ENCODE measurements at regions not wholly inside any gene's neighbourhood (a gene's known extent, or its start where the extent isn't known, plus 50 kb on each side); places are given as distances from the start of the nearest gene placed in this dataset.

- H3K9me3 ChIP-seq, result no peaks in the 10 kb centered on the region
- in situ Hi-C loops (cut with MboI; ENCODE audit: low sequenced_read_pairs), result no loop called here
- no peaks in the 10 kb centered on the region for H3K27me3 ChIP-seq (ENCODE audit: low read depth)
- no peak overlapping the region for H3K4me3 ChIP-seq
- H3K4me1 ChIP-seq, result no peaks in the 10 kb centered on the region
- no peak for DNase-seq (ENCODE audit: low spot score in 2 of 2)
- no peaks in the 10 kb centered on the region for H3K36me3 ChIP-seq (replicated peaks)
Observed at GRCh38 chr14:22152161-22152870, 436.7 kb downstream of the DAD1 start.

- in situ Hi-C loops (cut with MboI; ENCODE audit: low sequenced_read_pairs), result no loop called here
- DNase-seq (ENCODE audit: low spot score in 2 of 2), result no peak
Observed at GRCh38 chr14:22151121-22151520, 437.9 kb downstream of the DAD1 start.

GRCh38 chr14:22149058-22149457, 440.0 kb downstream of the DAD1 start:
- Histone ChIP-seq H3K4me3 (no peak overlapping the region), H3K36me3 (replicated peaks) (no peaks in the 10 kb centered on the region), H3K9me3 (no peaks in the 10 kb centered on the region), H3K4me1 (no peaks in the 10 kb centered on the region), H3K27me3 (ENCODE audit: low read depth) (no peaks in the 10 kb centered on the region)
- DNase-seq (ENCODE audit: low spot score in 2 of 2), result no peak
- in situ Hi-C loops (cut with MboI; ENCODE audit: low sequenced_read_pairs), result no loop called here

More at GRCh38 chr14:22151121-22151520, 437.9 kb downstream of the DAD1 start:
- H3K4me1 ChIP-seq, result no peaks in the 10 kb centered on the region
- H3K36me3 ChIP-seq (replicated peaks), result no peaks in the 10 kb centered on the region
- no peak overlapping the region for H3K4me3 ChIP-seq
- H3K27me3 ChIP-seq (ENCODE audit: low read depth), result no peaks in the 10 kb centered on the region
- no peaks in the 10 kb centered on the region for H3K9me3 ChIP-seq

- DNase-seq (ENCODE audit: low spot score in 2 of 2), result no peak
- Histone ChIP-seq H3K36me3 (replicated peaks) (no peaks in the 10 kb centered on the region), H3K4me3 (no peak overlapping the region), H3K9me3 (no peaks in the 10 kb centered on the region), H3K4me1 (no peaks in the 10 kb centered on the region), H3K27me3 (ENCODE audit: low read depth) (no peaks in the 10 kb centered on the region)
- in situ Hi-C loops (cut with MboI; ENCODE audit: low sequenced_read_pairs), result no loop called here
Observed at GRCh38 chr14:22147716-22148115, 441.3 kb downstream of the DAD1 start.

GRCh38 chr14:22143363-22143762, 445.7 kb downstream of the DAD1 start:
- H3K27me3 ChIP-seq (ENCODE audit: low read depth), result no peaks in the 10 kb centered on the region
- in situ Hi-C loops (cut with MboI; ENCODE audit: low sequenced_read_pairs), result no loop called here
- H3K4me1 ChIP-seq, result no peaks in the 10 kb centered on the region
- no peak overlapping the region for H3K4me3 ChIP-seq
- no peaks in the 10 kb centered on the region for H3K9me3 ChIP-seq
- no peaks in the 10 kb centered on the region for H3K36me3 ChIP-seq (replicated peaks)
- DNase-seq (ENCODE audit: low spot score in 2 of 2), result no peak

GRCh38 chr14:22140633-22141032, 448.4 kb downstream of the DAD1 start:
- Histone ChIP-seq H3K9me3 (no peaks in the 10 kb centered on the region), H3K4me1 (no peaks in the 10 kb centered on the region), H3K27me3 (ENCODE audit: low read depth) (no peaks in the 10 kb centered on the region), H3K4me3 (no peak overlapping the region), H3K36me3 (replicated peaks) (no peaks in the 10 kb centered on the region)
- no peak for DNase-seq (ENCODE audit: low spot score in 2 of 2)
- in situ Hi-C loops (cut with MboI; ENCODE audit: low sequenced_read_pairs), result no loop called here

- H3K36me3 ChIP-seq (replicated peaks), result no peaks in the 10 kb centered on the region
- H3K4me3 ChIP-seq, result no peak overlapping the region
- H3K27me3 ChIP-seq (ENCODE audit: low read depth), result no peaks in the 10 kb centered on the region
- peak in 1 of 2 experiments; percentile 63 for DNase-seq (ENCODE audit: low spot score in 2 of 2)
- in situ Hi-C loops (cut with MboI; ENCODE audit: low sequenced_read_pairs), result no loop called here
- H3K9me3 ChIP-seq, result no peaks in the 10 kb centered on the region
- H3K4me1 ChIP-seq, result no peaks in the 10 kb centered on the region
Observed at GRCh38 chr14:22131749-22132476, 457.1 kb downstream of the DAD1 start.

GRCh38 chr14:22124073-22124613, 450.5 kb upstream of the OR4E1 start:
- Histone ChIP-seq H3K4me1 (no peaks in the 10 kb centered on the region), H3K36me3 (replicated peaks) (no peaks in the 10 kb centered on the region), H3K4me3 (no peak overlapping the region), H3K27me3 (ENCODE audit: low read depth) (peaks cover 9% of the 10 kb centered on the region; the same call in 1 of the 2 replicates), H3K9me3 (no peaks in the 10 kb centered on the region)
- in situ Hi-C loops (cut with MboI; ENCODE audit: low sequenced_read_pairs), result no loop called here
- no peak for DNase-seq (ENCODE audit: low spot score in 2 of 2)

- Histone ChIP-seq H3K4me3 (no peak overlapping the region), H3K36me3 (replicated peaks) (no peaks in the 10 kb centered on the region), H3K4me1 (no peaks in the 10 kb centered on the region), H3K9me3 (no peaks in the 10 kb centered on the region), H3K27me3 (ENCODE audit: low read depth) (peaks cover 9% of the 10 kb centered on the region; the same call in 1 of the 2 replicates)
- no peak for DNase-seq (ENCODE audit: low spot score in 2 of 2)
- in situ Hi-C loops (cut with MboI; ENCODE audit: low sequenced_read_pairs), result no loop called here
Observed at GRCh38 chr14:22122829-22123560, 449.4 kb upstream of the OR4E1 start.

GRCh38 chr14:22122227-22122818, 448.7 kb upstream of the OR4E1 start:
- in situ Hi-C loops (cut with MboI; ENCODE audit: low sequenced_read_pairs), result no loop called here
- DNase-seq (ENCODE audit: low spot score in 2 of 2), result no peak

GRCh38 chr14:22118899-22119477, 445.4 kb upstream of the OR4E1 start:
- Histone ChIP-seq H3K9me3 (no peaks in the 10 kb centered on the region), H3K27me3 (ENCODE audit: low read depth) (peaks cover 9% of the 10 kb centered on the region; the same call in 1 of the 2 replicates), H3K4me3 (no peak overlapping the region), H3K4me1 (no peaks in the 10 kb centered on the region), H3K36me3 (replicated peaks) (no peaks in the 10 kb centered on the region)
- no peak for DNase-seq (ENCODE audit: low spot score in 2 of 2)
- in situ Hi-C loops (cut with MboI; ENCODE audit: low sequenced_read_pairs), result no loop called here

More at GRCh38 chr14:22122227-22122818, 448.7 kb upstream of the OR4E1 start:
- Histone ChIP-seq H3K27me3 (ENCODE audit: low read depth) (peaks cover 9% of the 10 kb centered on the region; the same call in 1 of the 2 replicates), H3K36me3 (replicated peaks) (no peaks in the 10 kb centered on the region), H3K9me3 (no peaks in the 10 kb centered on the region), H3K4me3 (no peak overlapping the region), H3K4me1 (no peaks in the 10 kb centered on the region)

GRCh38 chr14:22113401-22113800, 439.8 kb upstream of the OR4E1 start:
- Histone ChIP-seq H3K36me3 (replicated peaks) (no peaks in the 10 kb centered on the region), H3K27me3 (ENCODE audit: low read depth) (no peaks in the 10 kb centered on the region), H3K4me1 (no peaks in the 10 kb centered on the region), H3K4me3 (no peak overlapping the region), H3K9me3 (no peaks in the 10 kb centered on the region)
- no peak for DNase-seq (ENCODE audit: low spot score in 2 of 2)
- in situ Hi-C loops (cut with MboI; ENCODE audit: low sequenced_read_pairs), result no loop called here

- DNase-seq (ENCODE audit: low spot score in 2 of 2), result peak in 1 of 2 experiments; percentile 68
- no peaks in the 10 kb centered on the region for H3K36me3 ChIP-seq (replicated peaks)
- in situ Hi-C loops (cut with MboI; ENCODE audit: low sequenced_read_pairs), result no loop called here
- H3K27me3 ChIP-seq (ENCODE audit: low read depth), result no peaks in the 10 kb centered on the region
- H3K9me3 ChIP-seq, result no peaks in the 10 kb centered on the region
- no peak overlapping the region for H3K4me3 ChIP-seq
- no peaks in the 10 kb centered on the region for H3K4me1 ChIP-seq
Observed at GRCh38 chr14:22112004-22112403, 438.4 kb upstream of the OR4E1 start.
